T-helper 2 cell treated with Interferon-gamma antibody and Interleukin-4, amounts not matched to agents 5 μg/mL and 100 μg/mL, for 36 hours (primary cell): ENCODE measurements at regions not wholly inside any gene's neighbourhood (a gene's known extent, or its start where the extent isn't known, plus 50 kb on each side); places are given as distances from the start of the nearest gene placed in this dataset.

Experiments used
- DNase-seq: peaks from one replicate; pipeline ENCODE4 v3.0.0; 2021; ENCODE audit warnings: low spot score
- H3K27ac Mint-ChIP-seq: one replicate; pipeline ENCODE4 v1.8.0; 2021; ENCODE audit warnings: mild to moderate bottlenecking, mixed read lengths
- H3K27me3 Mint-ChIP-seq: one replicate; pipeline ENCODE4 v1.8.0; 2021; ENCODE audit warnings: low read depth, mixed read lengths
- H3K36me3 Mint-ChIP-seq: one replicate; pipeline ENCODE4 v1.8.0; 2021; ENCODE audit warnings: low read depth, mixed read lengths
- H3K4me1 Mint-ChIP-seq: one replicate; pipeline ENCODE4 v1.8.0; 2021; ENCODE audit warnings: low read depth, mixed read lengths
- H3K4me3 Mint-ChIP-seq: one replicate; pipeline ENCODE4 v1.8.0; 2022; ENCODE audit warnings: mild to moderate bottlenecking, moderate library complexity, mixed read lengths
- H3K9me3 Mint-ChIP-seq: one replicate; pipeline ENCODE4 v1.8.0; 2021; ENCODE audit warnings: mixed read lengths

- Mint-ChIP-seq H3K27ac (no peak overlapping the region), H3K27me3 (no peaks in the 10 kb centered on the region), H3K4me3 (no peak overlapping the region), H3K4me1 (no peaks in the 10 kb centered on the region), H3K36me3 (no peaks in the 10 kb centered on the region), H3K9me3 (no peaks in the 10 kb centered on the region)
- DNase-seq: no peak
Measured at GRCh38 chr22:27686534-27686933, 115.0 kb downstream of the MN1 start.

GRCh38 chr22:27687984-27688545 lies 113.5 kb downstream of the MN1 start:
- Mint-ChIP-seq H3K4me3 (no peak overlapping the region), H3K4me1 (no peaks in the 10 kb centered on the region), H3K9me3 (no peaks in the 10 kb centered on the region), H3K27ac (no peak overlapping the region), H3K27me3 (no peaks in the 10 kb centered on the region), H3K36me3 (no peaks in the 10 kb centered on the region)
- DNase-seq: no peak

GRCh38 chr22:27689664-27690063 lies 111.9 kb downstream of the MN1 start:
- H3K36me3 Mint-ChIP-seq: no peaks in the 10 kb centered on the region
- no peaks in the 10 kb centered on the region for H3K4me1 Mint-ChIP-seq
- no peak overlapping the region for H3K4me3 Mint-ChIP-seq
- H3K27ac Mint-ChIP-seq: no peak overlapping the region
- no peaks in the 10 kb centered on the region for H3K27me3 Mint-ChIP-seq
- no peak for DNase-seq
- H3K9me3 Mint-ChIP-seq: no peaks in the 10 kb centered on the region

DNA sequence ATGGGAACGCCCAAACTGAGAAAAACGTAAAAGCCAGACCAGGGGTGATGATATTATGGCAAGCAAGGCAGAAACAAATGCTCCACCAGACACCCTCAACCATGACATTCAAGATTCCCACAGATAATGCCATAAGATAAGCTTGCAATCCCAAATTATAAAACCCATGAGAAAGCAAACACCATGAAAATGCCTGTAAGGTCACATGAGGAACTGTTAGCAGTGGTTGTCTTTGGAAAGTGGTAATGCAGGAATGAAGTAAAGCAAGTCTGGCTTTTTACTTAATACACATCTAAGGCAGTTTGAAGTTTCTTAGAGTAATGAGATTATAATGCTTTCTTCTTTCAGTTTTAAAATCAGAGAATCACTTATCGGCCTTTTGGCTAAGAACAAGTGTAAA lies 111.0 kb downstream of the MN1 start:
- Mint-ChIP-seq H3K27me3 (no peaks in the 10 kb centered on the region), H3K27ac (no peak overlapping the region), H3K4me1 (no peaks in the 10 kb centered on the region), H3K36me3 (no peaks in the 10 kb centered on the region), H3K9me3 (no peaks in the 10 kb centered on the region), H3K4me3 (no peak overlapping the region)
- no peak for DNase-seq

DNA sequence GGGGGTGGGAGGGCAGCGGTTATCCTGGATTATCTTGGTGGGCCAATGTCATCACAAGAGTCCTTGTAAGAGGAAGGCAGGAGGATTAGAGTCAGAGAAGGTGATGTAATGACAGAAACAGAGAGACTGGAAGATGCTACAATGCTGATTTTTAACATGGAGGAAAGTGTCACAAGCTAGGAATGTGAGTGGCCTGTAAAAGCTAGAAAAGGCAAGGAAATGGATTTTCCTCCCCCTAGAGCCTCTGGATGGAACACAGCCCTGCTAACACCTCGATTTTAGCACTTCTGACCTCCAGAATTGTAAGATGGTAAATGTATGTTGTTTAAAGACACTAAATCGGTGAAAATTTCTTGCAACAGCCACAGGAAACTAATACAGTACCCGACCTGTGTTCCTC lies 109.3 kb downstream of the MN1 start:
- DNase-seq: no peak
- Mint-ChIP-seq H3K4me3 (no peak overlapping the region), H3K9me3 (peaks cover 2% of the 10 kb centered on the region), H3K27ac (no peak overlapping the region), H3K4me1 (no peaks in the 10 kb centered on the region), H3K36me3 (no peaks in the 10 kb centered on the region), H3K27me3 (no peaks in the 10 kb centered on the region)

DNA sequence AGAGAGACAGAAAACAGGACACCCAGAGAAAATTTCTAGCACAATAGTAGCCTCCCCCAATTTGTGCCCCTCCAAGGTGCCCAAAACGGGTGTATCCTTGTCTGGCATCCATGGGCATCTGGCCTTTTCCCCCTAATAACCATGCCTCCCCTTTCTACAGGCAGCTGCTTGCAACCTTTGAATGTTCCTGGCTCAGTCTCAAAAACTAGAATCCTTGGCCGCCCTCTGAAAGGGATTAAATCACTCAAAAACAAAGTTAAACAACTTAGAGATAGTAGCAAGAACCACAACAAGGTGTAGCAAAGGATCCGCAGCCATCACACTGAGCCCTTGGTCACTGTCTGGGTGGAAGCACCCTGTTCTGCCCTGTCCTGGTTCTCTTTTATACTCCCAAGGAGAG lies 105.6 kb downstream of the MN1 start:
- H3K9me3 Mint-ChIP-seq: peaks cover 5% of the 10 kb centered on the region
- H3K4me3 Mint-ChIP-seq: no peak overlapping the region
- H3K27ac Mint-ChIP-seq: no peak overlapping the region
- no peaks in the 10 kb centered on the region for H3K4me1 Mint-ChIP-seq
- no peaks in the 10 kb centered on the region for H3K36me3 Mint-ChIP-seq
- no peak for DNase-seq
- H3K27me3 Mint-ChIP-seq: no peaks in the 10 kb centered on the region

DNA sequence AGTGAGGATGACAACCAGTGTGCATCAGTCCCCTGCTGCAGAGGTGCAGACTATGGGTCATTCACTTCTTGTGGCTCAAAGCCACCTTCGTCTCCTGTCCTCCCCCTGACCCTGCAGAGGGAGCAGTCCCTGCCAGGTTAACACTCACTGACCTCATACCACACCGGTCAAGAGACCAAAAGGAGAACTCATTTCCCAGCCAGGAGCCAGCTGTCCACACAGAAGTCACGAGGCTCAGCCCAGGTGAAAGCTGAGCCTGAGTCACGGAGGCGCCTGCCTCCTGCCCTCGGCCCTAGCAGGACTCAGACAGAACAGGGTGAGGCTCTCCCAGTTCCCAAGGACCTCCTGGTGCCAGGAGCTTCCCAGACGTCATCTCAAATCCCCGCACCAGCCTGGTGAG lies 103.7 kb downstream of the MN1 start:
- no peaks in the 10 kb centered on the region for H3K36me3 Mint-ChIP-seq
- H3K27ac Mint-ChIP-seq: no peak overlapping the region
- H3K4me3 Mint-ChIP-seq: no peak overlapping the region
- H3K27me3 Mint-ChIP-seq: no peaks in the 10 kb centered on the region
- peaks cover 14% of the 10 kb centered on the region for H3K9me3 Mint-ChIP-seq
- H3K4me1 Mint-ChIP-seq: no peaks in the 10 kb centered on the region
- no peak for DNase-seq
